KMS-11 (cell line): ENCODE measurements at regions not wholly inside any gene's neighbourhood (a gene's known extent, or its start where the extent isn't known, plus 50 kb on each side); places are given as distances from the start of the nearest gene placed in this dataset.

ENCODE experiments used
- H2AFZ ChIP-seq: fragments of 200-600 bp; sonication (generic); 2 replicates; pipeline ENCODE4 v1.6.1; 2016; ENCODE audit warnings: antibody characterized with exemption, mixed run types, low read depth
- H3K27ac ChIP-seq: fragments of 200-600 bp; sonication (generic); 2 replicates; pipeline ENCODE4 v1.6.1; 2016; ENCODE audit warnings: mild to moderate bottlenecking, mixed run types
- H3K27me3 ChIP-seq: fragments of 200-600 bp; sonication (generic); 2 replicates; pipeline ENCODE4 v1.6.1; 2017; ENCODE audit warnings: mild to moderate bottlenecking, low read depth, mixed run types, moderate library complexity; ENCODE audit not compliant: insufficient read depth
- H3K36me3 ChIP-seq: fragments of 200-600 bp; sonication (generic); 2 replicates; pipeline ENCODE4 v1.6.1; 2017; ENCODE audit warnings: mild to moderate bottlenecking, mixed run types; ENCODE audit not compliant: insufficient read depth
- H3K4me1 ChIP-seq: fragments of 200-600 bp; sonication (generic); 2 replicates; pipeline ENCODE4 v1.6.1; 2016; ENCODE audit warnings: mild to moderate bottlenecking, low read depth, mixed run types; ENCODE audit not compliant: poor library complexity, severe bottlenecking
- H3K4me2 ChIP-seq: fragments of 200-600 bp; sonication (generic); 2 replicates; pipeline ENCODE4 v1.7.0; 2016; ENCODE audit warnings: mild to moderate bottlenecking, mixed run types
- H3K4me3 ChIP-seq: fragments of 200-600 bp; sonication (generic); IDR thresholded peaks from 2 replicates; pipeline ENCODE4 v1.6.1; 2017; ENCODE audit warnings: low read depth, low read length, mixed read lengths; ENCODE audit not compliant: insufficient read depth
- H3K79me2 ChIP-seq: fragments of 200-600 bp; sonication (generic); 2 replicates; pipeline ENCODE4 v1.6.1; 2016; ENCODE audit warnings: low read depth, mixed run types; ENCODE audit not compliant: insufficient read depth
- H3K9ac ChIP-seq: fragments of 200-600 bp; sonication (generic); 2 replicates; pipeline ENCODE4 v1.6.1; 2016; ENCODE audit warnings: mild to moderate bottlenecking, mixed run types
- H4K20me1 ChIP-seq: fragments of 200-600 bp; sonication (generic); 2 replicates; pipeline ENCODE4 v1.6.1; 2016; ENCODE audit warnings: mild to moderate bottlenecking, mixed run types; ENCODE audit not compliant: insufficient read depth
- CTCF ChIP-seq: fragments of 200-600 bp; sonication (generic); conservative IDR thresholded peaks from 2 replicates; pipeline ENCODE4 v1.6.1; 2017; ENCODE audit warnings: low read depth, mild to moderate bottlenecking, antibody characterized with exemption, low read length, moderate library complexity, mixed read lengths

GRCh38 chr9:120117081-120117480 lies 462.9 kb downstream of the CDK5RAP2 start:
- Histone ChIP-seq H4K20me1 (no peaks in the 10 kb centered on the region), H3K4me1 (no peaks in the 10 kb centered on the region), H3K4me3 (no peak overlapping the region), H2AFZ (no peak overlapping the region), H3K36me3 (no peaks in the 10 kb centered on the region), H3K27me3 (no peaks in the 10 kb centered on the region), H3K9ac (no peak overlapping the region), H3K27ac (no peak overlapping the region), H3K4me2 (no peak overlapping the region), H3K79me2 (no peaks in the 10 kb centered on the region)
- no peak for TF ChIP-seq CTCF

GRCh38 chr9:120110520-120110919 lies 469.4 kb downstream of the CDK5RAP2 start:
- H2AFZ ChIP-seq = no peak overlapping the region
- no peak overlapping the region for H3K4me3 ChIP-seq
- H3K4me2 ChIP-seq = no peak overlapping the region
- H4K20me1 ChIP-seq = no peaks in the 10 kb centered on the region
- H3K27me3 ChIP-seq = no peaks in the 10 kb centered on the region
- no peak for TF ChIP-seq CTCF
- no peak overlapping the region for H3K9ac ChIP-seq
- no peaks in the 10 kb centered on the region for H3K79me2 ChIP-seq
- H3K4me1 ChIP-seq = no peaks in the 10 kb centered on the region
- H3K36me3 ChIP-seq = no peaks in the 10 kb centered on the region
- no peak overlapping the region for H3K27ac ChIP-seq

GRCh38 chr9:120109242-120109641 lies 470.7 kb downstream of the CDK5RAP2 start:
- 0 out of 2 replicates have a peak, but pooled peaks have one; percentile 29 for TF ChIP-seq CTCF
- no peak overlapping the region for H3K27ac ChIP-seq
- H3K9ac ChIP-seq = no peak overlapping the region
- no peaks in the 10 kb centered on the region for H3K36me3 ChIP-seq
- H3K27me3 ChIP-seq = no peaks in the 10 kb centered on the region
- no peaks in the 10 kb centered on the region for H3K79me2 ChIP-seq
- H2AFZ ChIP-seq = no peak overlapping the region
- no peaks in the 10 kb centered on the region for H3K4me1 ChIP-seq
- H4K20me1 ChIP-seq = no peaks in the 10 kb centered on the region
- no peak overlapping the region for H3K4me2 ChIP-seq
- H3K4me3 ChIP-seq = no peak overlapping the region

- Histone ChIP-seq H3K36me3 (no peaks in the 10 kb centered on the region), H3K27ac (no peak overlapping the region), H3K27me3 (no peaks in the 10 kb centered on the region), H3K4me2 (no peak overlapping the region), H2AFZ (no peak overlapping the region), H3K79me2 (no peaks in the 10 kb centered on the region), H4K20me1 (no peaks in the 10 kb centered on the region), H3K4me1 (no peaks in the 10 kb centered on the region), H3K4me3 (no peak overlapping the region), H3K9ac (no peak overlapping the region)
- TF ChIP-seq CTCF = no peak
Measured at GRCh38 chr9:120107138-120107537, 472.8 kb downstream of the CDK5RAP2 start.
